Mesenchymal stem cell (in vitro differentiated cells and primary cell): ENCODE measurements at regions not wholly inside any gene's neighbourhood (a gene's known extent, or its start where the extent isn't known, plus 50 kb on each side); places are given as distances from the start of the nearest gene placed in this dataset.

Experiments
- DNase-seq: peaks from one replicate; pipeline ENCODE4 v3.0.0-alpha.2; 2013
- H2AFZ ChIP-seq: one replicate; pipeline ENCODE4 v1.6.1; 2013; ENCODE audit warnings: low read depth, mild to moderate bottlenecking, control low read depth, inconsistent platforms, low read length, moderate library complexity
- H2AK5ac ChIP-seq: 2 replicates; pipeline ENCODE4 v1.6.1; 2013; ENCODE audit warnings: low read length, moderate library complexity, mild to moderate bottlenecking, inconsistent platforms; ENCODE audit not compliant: severe bottlenecking
- H2BK120ac ChIP-seq: one replicate; pipeline ENCODE4 v1.6.1; 2013; ENCODE audit warnings: low read depth, mild to moderate bottlenecking, inconsistent platforms, low read length, moderate library complexity
- H2BK12ac ChIP-seq, 2 experiments: one replicate each; pipeline ENCODE4 v1.6.1; 2013; ENCODE audit warnings: inconsistent platforms in 2 of 2, low read length in 2 of 2, mild to moderate bottlenecking in 2 of 2, moderate library complexity in 2 of 2, control low read depth in 1 of 2
- H2BK15ac ChIP-seq: one replicate; pipeline ENCODE4 v1.6.1; 2013; ENCODE audit warnings: mild to moderate bottlenecking, low read depth, inconsistent platforms; ENCODE audit not compliant: poor library complexity, severe bottlenecking
- H2BK5ac ChIP-seq: 2 replicates; pipeline ENCODE4 v1.6.1; 2013; ENCODE audit warnings: low read depth, mild to moderate bottlenecking, low read length, control low read depth, inconsistent platforms; ENCODE audit not compliant: poor library complexity, severe bottlenecking
- H3K14ac ChIP-seq, 2 experiments: one replicate each; pipeline ENCODE4 v1.6.1; 2013; ENCODE audit warnings: inconsistent platforms in 2 of 2, low read length in 2 of 2, control low read depth in 1 of 2, mild to moderate bottlenecking in 1 of 2, moderate library complexity in 1 of 2
- H3K18ac ChIP-seq, 2 experiments: one replicate each; pipeline ENCODE4 v1.6.1; 2013; ENCODE audit warnings: inconsistent platforms in 2 of 2, low read length in 2 of 2, control low read depth in 1 of 2, low read depth in 1 of 2, mild to moderate bottlenecking in 1 of 2
- H3K23ac ChIP-seq, 2 experiments: one replicate each; pipeline ENCODE4 v1.6.1; 2013; ENCODE audit warnings: inconsistent platforms in 2 of 2, low read length in 2 of 2, mild to moderate bottlenecking in 2 of 2, moderate library complexity in 2 of 2, control low read depth in 1 of 2
- H3K27ac ChIP-seq: 2 replicates; pipeline ENCODE4 v1.5.1; 2013; ENCODE audit warnings: mild to moderate bottlenecking, moderate library complexity, low read length, control low read depth, inconsistent platforms; ENCODE audit not compliant: poor library complexity, severe bottlenecking
- H3K27me3 ChIP-seq, 2 experiments: 2 replicates each; pipeline versions ENCODE4 v1.6.1 to v1.7.0; 2013; ENCODE audit warnings: low read length in 2 of 2, mild to moderate bottlenecking in 2 of 2, moderate library complexity in 2 of 2, control low read depth in 1 of 2, inconsistent platforms in 1 of 2; ENCODE audit not compliant: control insufficient read depth in 1 of 2, insufficient read depth in 1 of 2
- H3K36me3 ChIP-seq, 2 experiments: 2 replicates each; pipeline versions ENCODE4 v1.6.1 to v1.7.0; 2013; ENCODE audit warnings: low read length in 2 of 2, control low read depth in 1 of 2, inconsistent platforms in 1 of 2, low read depth in 1 of 2, mild to moderate bottlenecking in 1 of 2; ENCODE audit not compliant: insufficient read depth in 2 of 2, control insufficient read depth in 1 of 2
- H3K4ac ChIP-seq, 2 experiments: one replicate each; pipeline ENCODE4 v1.6.1; 2013; ENCODE audit warnings: inconsistent platforms in 2 of 2, low read length in 2 of 2, mild to moderate bottlenecking in 2 of 2, moderate library complexity in 2 of 2, control low read depth in 1 of 2, low read depth in 1 of 2
- H3K4me1 ChIP-seq: 2 replicates; pipeline ENCODE4 v1.6.1; 2013; ENCODE audit warnings: low read depth, low read length, control low read depth; ENCODE audit not compliant: control insufficient read depth, insufficient read depth
- H3K4me2 ChIP-seq: 2 replicates; pipeline ENCODE4 v1.6.1; 2013; ENCODE audit warnings: low read length, mild to moderate bottlenecking, inconsistent platforms; ENCODE audit not compliant: poor library complexity, severe bottlenecking
- H3K4me3 ChIP-seq, 2 experiments: 2 replicates each; pipeline versions ENCODE4 v1.5.1 to v1.7.0; 2013; ENCODE audit warnings: low read length in 2 of 2, mild to moderate bottlenecking in 2 of 2, control low read depth in 1 of 2, low read depth in 1 of 2; ENCODE audit not compliant: insufficient read depth in 1 of 2
- H3K79me1 ChIP-seq: replicated peaks from 2 replicates; pipeline ENCODE4 v1.6.1; 2013; ENCODE audit warnings: mild to moderate bottlenecking, control low read depth, low read length, inconsistent platforms; ENCODE audit not compliant: poor library complexity, severe bottlenecking
- H3K9ac ChIP-seq: 2 replicates; pipeline ENCODE4 v1.7.0; 2013; ENCODE audit warnings: mild to moderate bottlenecking, low read length, moderate library complexity
- H3K9me3 ChIP-seq: 2 replicates; pipeline ENCODE4 v1.7.0; 2013; ENCODE audit warnings: mild to moderate bottlenecking, low read length; ENCODE audit not compliant: control insufficient read depth
- H4K8ac ChIP-seq: one replicate; pipeline ENCODE4 v1.6.1; 2013; ENCODE audit warnings: inconsistent platforms, mild to moderate bottlenecking, low read length, moderate library complexity
- H4K91ac ChIP-seq: one replicate; pipeline ENCODE4 v1.6.1; 2013; ENCODE audit warnings: mild to moderate bottlenecking, low read length, inconsistent platforms
- WGBS: methylation state at CpG from one replicate; pipeline ENCODE4 v1.1.7; 2013; ENCODE audit warnings: mixed read lengths; 5-methylcytosine and 5-hydroxymethylcytosine counted together

DNA sequence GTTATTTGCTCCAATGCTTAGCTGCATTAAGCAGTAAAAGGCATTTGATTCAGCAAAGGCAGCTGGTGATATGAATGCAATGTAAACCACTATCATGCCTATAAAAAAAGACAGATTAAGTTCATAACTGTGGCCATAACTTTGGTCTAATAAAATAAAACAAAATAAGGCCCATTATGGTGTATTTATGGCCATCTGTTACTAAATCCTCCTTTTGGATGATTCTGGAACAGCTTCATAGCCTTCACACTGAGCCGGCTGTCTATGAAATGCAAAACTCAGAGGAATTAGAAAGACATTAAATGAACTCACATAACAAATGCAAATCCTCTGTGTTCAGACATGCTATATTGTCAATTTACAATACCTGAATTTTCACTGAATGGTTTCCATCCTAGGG is 223.7 kb upstream of the FAT4 start:
- H3K9me3 ChIP-seq: no peaks in the 10 kb centered on the region
- no peak for DNase-seq
- H3K4me2 ChIP-seq: no peak overlapping the region
- no peak overlapping the region for H2BK12ac ChIP-seq
- H2BK5ac ChIP-seq: no peak overlapping the region
- H3K4me1 ChIP-seq: no peaks in the 10 kb centered on the region
- H3K79me1 ChIP-seq: no peaks in the 10 kb centered on the region
- no peak overlapping the region for H3K27ac ChIP-seq
- no peak overlapping the region for H2BK15ac ChIP-seq
- H2BK120ac ChIP-seq: no peak overlapping the region
- no peak overlapping the region for H3K14ac ChIP-seq
- no peak overlapping the region for H2AK5ac ChIP-seq
- 100% methylated on average over 1 of the region's 1 CpG for WGBS
- H3K9ac ChIP-seq: no peak overlapping the region
- H3K18ac ChIP-seq: no peak overlapping the region
- no peak overlapping the region for H4K91ac ChIP-seq
- no peak overlapping the region for H3K4me3 ChIP-seq
- H3K4ac ChIP-seq: no peak overlapping the region
- H3K36me3 ChIP-seq: no peaks in the 10 kb centered on the region
- H3K23ac ChIP-seq: no peak overlapping the region
- H4K8ac ChIP-seq: no peak overlapping the region
- no peaks in the 10 kb centered on the region for H3K27me3 ChIP-seq
- no peak overlapping the region for H2AFZ ChIP-seq

DNA sequence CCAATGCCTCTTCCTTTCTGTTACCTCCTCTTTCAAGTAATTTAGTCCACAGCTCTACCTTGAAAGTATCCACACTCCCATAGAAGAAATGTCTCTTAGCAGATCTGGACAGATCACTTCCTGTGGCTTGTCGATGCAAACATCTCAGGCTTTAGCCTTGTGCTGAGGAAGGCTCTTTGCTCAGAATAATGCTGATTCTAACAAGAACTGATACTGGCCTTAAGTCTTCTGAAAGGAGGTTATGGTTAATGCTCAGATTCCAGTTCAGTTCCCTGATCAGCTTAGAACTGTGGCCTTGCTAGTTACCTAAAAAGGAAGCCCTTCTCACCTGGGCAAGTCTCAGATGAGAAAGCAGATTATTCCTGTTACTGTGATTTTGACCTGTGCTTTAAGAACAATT is 230.1 kb upstream of the FAT4 start:
- no peaks in the 10 kb centered on the region for H3K9me3 ChIP-seq
- H3K4me3 ChIP-seq: no peak overlapping the region
- H3K4ac ChIP-seq: no peak overlapping the region
- no peaks in the 10 kb centered on the region for H3K79me1 ChIP-seq
- H4K91ac ChIP-seq: no peak overlapping the region
- H3K9ac ChIP-seq: no peak overlapping the region
- H2BK15ac ChIP-seq: no peak overlapping the region
- H3K36me3 ChIP-seq: no peaks in the 10 kb centered on the region
- H2BK120ac ChIP-seq: no peak overlapping the region
- no peak overlapping the region for H3K18ac ChIP-seq
- H4K8ac ChIP-seq: no peak overlapping the region
- no peak overlapping the region for H2BK5ac ChIP-seq
- no peaks in the 10 kb centered on the region for H3K4me1 ChIP-seq
- no peak overlapping the region for H2AK5ac ChIP-seq
- H3K27me3 ChIP-seq: no peaks in the 10 kb centered on the region
- no peak overlapping the region for H3K23ac ChIP-seq
- peak overlapping the region; percentile 11 for H2AFZ ChIP-seq
- DNase-seq: no peak
- H3K14ac ChIP-seq: no peak overlapping the region
- no peak overlapping the region for H2BK12ac ChIP-seq
- 68% methylated on average over 1 of the region's 1 CpG for WGBS
- no peak overlapping the region for H3K27ac ChIP-seq
- H3K4me2 ChIP-seq: no peak overlapping the region

DNA sequence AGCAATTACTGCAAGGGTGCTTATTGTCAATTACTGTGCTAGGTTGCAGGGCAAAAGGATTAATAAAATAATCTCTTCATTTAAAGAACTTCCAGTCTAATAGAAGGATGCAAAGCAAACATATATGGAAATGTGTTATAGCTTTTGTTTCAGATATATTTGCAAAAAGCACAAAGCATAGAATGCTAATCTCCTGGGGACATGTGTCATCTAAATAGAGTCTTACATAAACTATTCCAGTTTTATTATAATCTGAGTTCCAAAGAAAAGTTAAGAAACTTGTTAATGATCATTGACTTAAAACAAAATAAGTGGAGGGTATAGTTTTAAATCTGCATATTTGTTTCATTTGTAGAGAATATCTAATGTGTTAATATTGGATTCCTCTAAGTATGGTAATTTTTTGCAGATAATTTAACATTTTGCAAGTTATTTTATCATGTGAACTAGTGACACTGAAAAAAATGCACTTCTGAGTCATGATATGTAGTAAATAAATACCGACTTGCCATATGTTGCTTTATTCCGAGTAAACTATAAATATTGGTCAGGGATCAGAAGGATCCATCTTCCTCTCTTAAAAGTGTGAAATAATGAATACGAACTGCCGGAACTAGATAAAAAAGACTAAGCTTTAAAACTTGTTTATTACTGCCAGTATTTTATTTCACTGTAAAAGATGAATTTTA is 231.9 kb upstream of the FAT4 start:
- no peak overlapping the region for H4K91ac ChIP-seq
- no peaks in the 10 kb centered on the region for H3K27me3 ChIP-seq
- no peak overlapping the region for H3K9ac ChIP-seq
- no peak overlapping the region for H3K23ac ChIP-seq
- no peak overlapping the region for H3K4me3 ChIP-seq
- no peak overlapping the region for H2BK12ac ChIP-seq
- H2BK120ac ChIP-seq: no peak overlapping the region
- no peak overlapping the region for H2BK5ac ChIP-seq
- H3K4me1 ChIP-seq: no peaks in the 10 kb centered on the region
- 93% methylated on average over 2 of the region's 4 CpGs for WGBS
- no peaks in the 10 kb centered on the region for H3K79me1 ChIP-seq
- no peak overlapping the region for H2AK5ac ChIP-seq
- no peaks in the 10 kb centered on the region for H3K36me3 ChIP-seq
- H3K4me2 ChIP-seq: no peak overlapping the region
- no peak overlapping the region for H2BK15ac ChIP-seq
- H2AFZ ChIP-seq: no peak overlapping the region
- H3K14ac ChIP-seq: no peak overlapping the region
- H3K27ac ChIP-seq: no peak overlapping the region
- no peak overlapping the region for H4K8ac ChIP-seq
- H3K9me3 ChIP-seq: no peaks in the 10 kb centered on the region
- H3K18ac ChIP-seq: no peak overlapping the region
- DNase-seq: no peak
- no peak overlapping the region for H3K4ac ChIP-seq

DNA sequence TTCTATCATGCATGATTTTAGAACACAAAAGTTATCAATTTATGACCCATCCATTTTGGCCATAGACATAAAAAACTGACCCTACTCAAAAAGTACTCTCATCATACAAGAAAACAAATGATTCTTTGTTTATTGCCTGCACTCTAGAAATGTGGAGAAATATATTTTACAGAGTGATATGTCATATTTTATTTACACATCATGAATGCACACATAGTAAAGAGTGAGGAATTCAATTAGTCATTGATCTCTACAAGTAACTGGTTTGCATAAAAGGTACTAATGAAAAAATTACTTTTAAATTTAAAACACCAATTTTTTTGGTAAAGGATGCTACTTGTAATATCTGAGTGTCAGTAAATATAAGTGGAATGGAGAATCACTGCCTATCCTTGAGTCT is 242.5 kb upstream of the FAT4 start:
- no peaks in the 10 kb centered on the region for H3K4me1 ChIP-seq
- no peak for DNase-seq
- H3K14ac ChIP-seq: no peak overlapping the region
- H2BK12ac ChIP-seq: no peak overlapping the region
- no peaks in the 10 kb centered on the region for H3K79me1 ChIP-seq
- H4K91ac ChIP-seq: no peak overlapping the region
- H3K9me3 ChIP-seq: no peaks in the 10 kb centered on the region
- no peaks in the 10 kb centered on the region for H3K36me3 ChIP-seq
- no peak overlapping the region for H3K27ac ChIP-seq
- no peak overlapping the region for H2BK5ac ChIP-seq
- no peak overlapping the region for H3K23ac ChIP-seq
- H3K4me3 ChIP-seq: no peak overlapping the region
- no peak overlapping the region for H3K4me2 ChIP-seq
- no peak overlapping the region for H4K8ac ChIP-seq
- no peak overlapping the region for H2AFZ ChIP-seq
- H3K18ac ChIP-seq: no peak overlapping the region
- H2AK5ac ChIP-seq: no peak overlapping the region
- H3K27me3 ChIP-seq: no peaks in the 10 kb centered on the region
- H2BK120ac ChIP-seq: no peak overlapping the region
- no peak overlapping the region for H2BK15ac ChIP-seq
- H3K4ac ChIP-seq: no peak overlapping the region
- H3K9ac ChIP-seq: no peak overlapping the region
